Activated naive CD8-positive, alpha-beta T cell treated with anti-CD3 and anti-CD28 coated beads, Interleukin-2, amount 10 ng/mL, durations not matched to agents 7 days and 5 days (primary cell): ENCODE measurements at regions not wholly inside any gene's neighbourhood (a gene's known extent, or its start where the extent isn't known, plus 50 kb on each side); places are given as distances from the start of the nearest gene placed in this dataset.
A peak's percentile ranks its signal among the peaks of the same experiment; 100 is the strongest.

Experiments used
- ATAC-seq: fragments of 150-1000 bp; cut with Tn5 transposase; one replicate; pipeline ENCODE4 v1.10.0; 2021; ENCODE audit warnings: low read depth, moderate library complexity
- POLR2A ChIA-PET: fragments of 350-600 bp; sonication (Branson Sonifier 250); formaldehyde crosslinking; loops from one replicate; lab custom pipeline; 2021; ENCODE audit warnings: antibody characterized with exemption; lab: Charles Lee
- DNase-seq: peaks from one replicate; pipeline ENCODE4 v3.0.0; 2021
- H3K27ac Mint-ChIP-seq: one replicate; pipeline ENCODE4 v1.8.0; 2022; ENCODE audit warnings: mild to moderate bottlenecking, mixed read lengths
- H3K27me3 Mint-ChIP-seq: one replicate; pipeline ENCODE4 v1.8.0; 2022; ENCODE audit warnings: mild to moderate bottlenecking, moderate library complexity, mixed read lengths
- H3K36me3 Mint-ChIP-seq: one replicate; pipeline ENCODE4 v1.8.0; 2021; ENCODE audit warnings: mild to moderate bottlenecking, mixed read lengths
- H3K4me1 Mint-ChIP-seq: one replicate; pipeline ENCODE4 v1.8.0; 2021; ENCODE audit warnings: mixed read lengths
- H3K4me3 Mint-ChIP-seq: one replicate; pipeline ENCODE4 v1.8.0; 2022; ENCODE audit warnings: mild to moderate bottlenecking, moderate library complexity, mixed read lengths
- H3K9me3 Mint-ChIP-seq: one replicate; pipeline ENCODE4 v1.8.0; 2021; ENCODE audit warnings: mixed read lengths

GRCh38 chr14:95452893-95453712 is 63.3 kb downstream of the SYNE3 start:
- POLR2A ChIA-PET = no interaction called here

GRCh38 chr14:95452176-95452892 is 64.1 kb downstream of the SYNE3 start:
- DNase-seq = no peak
- H3K36me3 Mint-ChIP-seq = peaks cover 18% of the 10 kb centered on the region
- ATAC-seq = no peak
- POLR2A ChIA-PET = no interaction called here
- H3K9me3 Mint-ChIP-seq = no peaks in the 10 kb centered on the region
- H3K4me3 Mint-ChIP-seq = no peak overlapping the region
- no peaks in the 10 kb centered on the region for H3K4me1 Mint-ChIP-seq
- H3K27ac Mint-ChIP-seq = no peak overlapping the region
- no peaks in the 10 kb centered on the region for H3K27me3 Mint-ChIP-seq

More at GRCh38 chr14:95452893-95453712, 63.3 kb downstream of the SYNE3 start:
- Mint-ChIP-seq H3K4me1 (no peaks in the 10 kb centered on the region), H3K36me3 (peaks cover 18% of the 10 kb centered on the region), H3K27ac (no peak overlapping the region), H3K27me3 (no peaks in the 10 kb centered on the region), H3K9me3 (no peaks in the 10 kb centered on the region), H3K4me3 (no peak overlapping the region)
- DNase-seq (no peak), ATAC-seq (no peak)

GRCh38 chr14:95449131-95449530 is 67.3 kb downstream of the SYNE3 start:
- Mint-ChIP-seq H3K27me3 (no peaks in the 10 kb centered on the region), H3K4me1 (no peaks in the 10 kb centered on the region), H3K27ac (peak overlapping the region; percentile 9), H3K36me3 (peaks cover 24% of the 10 kb centered on the region), H3K9me3 (no peaks in the 10 kb centered on the region), H3K4me3 (no peak overlapping the region)
- no peak for DNase-seq
- no peak for ATAC-seq
- POLR2A ChIA-PET = no interaction called here

GRCh38 chr14:95446470-95446869 is 70.0 kb downstream of the SYNE3 start:
- H3K27ac Mint-ChIP-seq = peak overlapping the region; percentile 58

GRCh38 chr14:95445676-95446075 is 70.8 kb downstream of the SYNE3 start:
- H3K36me3 Mint-ChIP-seq = peaks cover 14% of the 10 kb centered on the region
- POLR2A ChIA-PET = no interaction called here
- no peak for ATAC-seq
- peak overlapping the region; percentile 38 for H3K27ac Mint-ChIP-seq
- H3K4me1 Mint-ChIP-seq = peaks cover 2% of the 10 kb centered on the region
- no peak overlapping the region for H3K4me3 Mint-ChIP-seq
- no peaks in the 10 kb centered on the region for H3K27me3 Mint-ChIP-seq
- DNase-seq = no peak
- H3K9me3 Mint-ChIP-seq = no peaks in the 10 kb centered on the region

More at GRCh38 chr14:95446470-95446869, 70.0 kb downstream of the SYNE3 start:
- Mint-ChIP-seq H3K9me3 (no peaks in the 10 kb centered on the region), H3K27me3 (no peaks in the 10 kb centered on the region), H3K36me3 (peaks cover 19% of the 10 kb centered on the region), H3K4me3 (no peak overlapping the region), H3K4me1 (peaks cover 2% of the 10 kb centered on the region)
- POLR2A ChIA-PET = no interaction called here
- ATAC-seq (no peak), DNase-seq (no peak)

GRCh38 chr14:95445161-95445560 is 71.3 kb downstream of the SYNE3 start:
- Mint-ChIP-seq H3K4me3 (no peak overlapping the region), H3K4me1 (peaks cover 2% of the 10 kb centered on the region), H3K27ac (peak overlapping the region; percentile 38), H3K27me3 (no peaks in the 10 kb centered on the region), H3K36me3 (peaks cover 13% of the 10 kb centered on the region), H3K9me3 (no peaks in the 10 kb centered on the region)
- DNase-seq = no peak
- ATAC-seq = no peak
- POLR2A ChIA-PET = interaction anchor here (0.8 kb wide), 1 partner anchor 18 kb away, joined by 3 read pairs; no protein-coding TSS in a partner anchor

GRCh38 chr14:95444132-95445129 is 72.0 kb downstream of the SYNE3 start:
- Mint-ChIP-seq H3K27ac (peak overlapping the region; percentile 58), H3K4me3 (no peak overlapping the region), H3K27me3 (no peaks in the 10 kb centered on the region), H3K36me3 (peaks cover 13% of the 10 kb centered on the region), H3K9me3 (no peaks in the 10 kb centered on the region), H3K4me1 (peaks cover 2% of the 10 kb centered on the region)
- DNase-seq = no peak
- no peak for ATAC-seq
- POLR2A ChIA-PET = interaction anchor here (0.7 to 0.8 kb wide), 2 partner anchors 19 to 79 kb away, joined by 3 read pairs; no protein-coding TSS in a partner anchor

GRCh38 chr14:95442633-95443021 is 73.8 kb downstream of the SYNE3 start:
- Mint-ChIP-seq H3K27ac (peak overlapping the region; percentile 15), H3K9me3 (no peaks in the 10 kb centered on the region), H3K27me3 (no peaks in the 10 kb centered on the region), H3K4me1 (peaks cover 2% of the 10 kb centered on the region), H3K36me3 (peaks cover 17% of the 10 kb centered on the region), H3K4me3 (no peak overlapping the region)
- POLR2A ChIA-PET = interaction anchor here (0.8 to 1.3 kb wide), 5 partner anchors 9 to 91 kb away, joined by 3 to 5 read pairs (median 4); no protein-coding TSS in a partner anchor
- DNase-seq (peak; percentile 71), ATAC-seq (peak; percentile 93)

GRCh38 chr14:95442016-95442632 is 74.3 kb downstream of the SYNE3 start:
- peaks cover 21% of the 10 kb centered on the region for H3K36me3 Mint-ChIP-seq
- DNase-seq (no peak), ATAC-seq (peak; percentile 23)
- H3K27ac Mint-ChIP-seq = no peak overlapping the region
- no peak overlapping the region for H3K4me3 Mint-ChIP-seq
- POLR2A ChIA-PET = interaction anchor here (0.8 to 1.3 kb wide), 5 partner anchors 9 to 91 kb away, joined by 3 to 5 read pairs (median 4); no protein-coding TSS in a partner anchor
- no peaks in the 10 kb centered on the region for H3K27me3 Mint-ChIP-seq
- H3K4me1 Mint-ChIP-seq = peaks cover 2% of the 10 kb centered on the region
- H3K9me3 Mint-ChIP-seq = no peaks in the 10 kb centered on the region

GRCh38 chr14:95440951-95441350 is 75.5 kb downstream of the SYNE3 start:
- no peak overlapping the region for H3K27ac Mint-ChIP-seq
- peaks cover 27% of the 10 kb centered on the region for H3K36me3 Mint-ChIP-seq
- H3K9me3 Mint-ChIP-seq = no peaks in the 10 kb centered on the region
- DNase-seq (no peak), ATAC-seq (no peak)
- no peaks in the 10 kb centered on the region for H3K27me3 Mint-ChIP-seq
- POLR2A ChIA-PET = no interaction called here
- H3K4me1 Mint-ChIP-seq = peaks cover 2% of the 10 kb centered on the region
- H3K4me3 Mint-ChIP-seq = no peak overlapping the region

GRCh38 chr14:95440496-95440895 is 76.0 kb downstream of the SYNE3 start:
- H3K36me3 Mint-ChIP-seq = peaks cover 29% of the 10 kb centered on the region
- H3K9me3 Mint-ChIP-seq = no peaks in the 10 kb centered on the region
- DNase-seq (no peak), ATAC-seq (no peak)
- no peak overlapping the region for H3K4me3 Mint-ChIP-seq
- H3K27me3 Mint-ChIP-seq = no peaks in the 10 kb centered on the region
- H3K4me1 Mint-ChIP-seq = peaks cover 2% of the 10 kb centered on the region
- POLR2A ChIA-PET = no interaction called here
- no peak overlapping the region for H3K27ac Mint-ChIP-seq

GRCh38 chr14:95439881-95440280 is 76.6 kb downstream of the SYNE3 start:
- no peaks in the 10 kb centered on the region for H3K9me3 Mint-ChIP-seq
- DNase-seq (no peak), ATAC-seq (no peak)
- POLR2A ChIA-PET = no interaction called here
- no peaks in the 10 kb centered on the region for H3K27me3 Mint-ChIP-seq
- H3K27ac Mint-ChIP-seq = no peak overlapping the region
- peaks cover 2% of the 10 kb centered on the region for H3K4me1 Mint-ChIP-seq
- H3K4me3 Mint-ChIP-seq = no peak overlapping the region
- H3K36me3 Mint-ChIP-seq = peaks cover 29% of the 10 kb centered on the region
